AG04450 (cell line): ENCODE measurements at regions not wholly inside any gene's neighbourhood (a gene's known extent, or its start where the extent isn't known, plus 50 kb on each side); places are given as distances from the start of the nearest gene placed in this dataset.
"Not testable (repeated sequence)": the region's sequence is repeated elsewhere in the genome, so short reads cannot be mapped to it uniquely, and the experiment has no call there.

ENCODE experiments used
- CTCF ChIA-PET: fragments of 300-600, 350-600 bp; formaldehyde crosslinking; extraction: SDS; loops from one replicate; lab custom pipeline; 2022; ENCODE audit warnings: antibody characterized with exemption, inconsistent platforms; lab: Charles Lee
- POLR2A ChIA-PET: fragments of 350-600 bp; formaldehyde crosslinking; extraction: SDS; loops from one replicate; lab custom pipeline; 2021; ENCODE audit warnings: antibody characterized with exemption, inconsistent platforms; lab: Yijun Ruan, JAX
- DNase-seq: peaks from one replicate; pipeline ENCODE4 v3.0.0-alpha.2; 2011; ENCODE audit warnings: low read depth, low spot score
- H3K27ac ChIP-seq: one replicate; pipeline ENCODE4 v1.5.1; 2012; ENCODE audit warnings: low read depth, low read length, control low read depth
- H3K27me3 ChIP-seq: one replicate; pipeline ENCODE4 v1.6.0; 2012; ENCODE audit warnings: low read length; ENCODE audit not compliant: control insufficient read depth, insufficient read depth
- H3K4me3 ChIP-seq: 2 replicates; pipeline ENCODE4 v1.5.1; 2011; ENCODE audit warnings: mild to moderate bottlenecking, low read depth, low read length, control low read depth
- H3K9me3 ChIP-seq: 2 replicates; pipeline ENCODE4 v1.5.1; 2012; ENCODE audit warnings: low read length; ENCODE audit not compliant: control insufficient read depth, insufficient read depth
- TF ChIP-seq, protein P1 (sequence below): IDR thresholded peaks from 2 replicates; pipeline ENCODE4 v1.5.1; 2011; ENCODE audit warnings: low read depth, low read length, control low read depth, inconsistent platforms

DNA sequence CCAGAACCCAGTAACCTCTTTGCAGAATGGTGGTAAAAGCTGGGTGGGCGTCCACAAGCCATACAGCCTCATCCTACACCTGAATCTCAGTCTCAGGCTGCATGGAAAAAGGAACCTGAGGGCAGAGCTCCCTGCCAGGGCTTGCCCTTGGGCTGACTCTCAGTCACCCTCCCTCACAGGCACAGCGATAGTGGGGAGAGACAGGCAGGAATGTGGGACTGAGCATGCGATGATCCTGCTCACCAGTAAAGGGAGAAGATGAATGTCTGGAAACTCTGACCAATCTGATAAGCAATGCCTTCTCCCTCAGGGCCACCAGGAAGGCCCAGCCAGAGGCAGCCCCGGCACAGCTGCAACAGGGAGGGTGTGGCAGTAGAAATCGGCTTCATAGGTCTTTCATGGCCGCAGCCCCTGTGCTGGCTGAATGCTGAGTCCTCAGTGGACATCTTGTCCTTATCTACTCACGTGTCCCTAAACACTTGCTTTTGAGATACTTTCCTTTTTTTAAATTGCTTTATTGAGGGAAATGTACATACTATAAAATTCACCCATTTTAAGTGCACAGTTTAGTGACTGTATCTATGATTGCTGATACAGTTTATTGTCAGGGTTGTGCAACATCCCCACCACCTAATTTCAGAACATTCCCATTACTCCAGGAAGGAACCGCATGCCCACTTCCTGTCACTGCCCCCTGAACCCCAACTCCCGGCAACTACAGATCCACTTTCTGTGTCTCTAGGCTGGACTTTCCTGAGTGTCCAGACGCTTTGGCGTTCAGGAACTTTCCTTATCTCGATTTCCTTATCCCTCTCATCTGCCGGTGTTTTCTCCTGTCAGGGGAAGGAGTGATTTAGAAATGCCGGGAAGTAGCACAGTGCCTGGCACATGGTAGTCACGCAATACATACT is 258.1 kb downstream of the PCNX1 start:
- DNase-seq: no peak
- TF ChIP-seq, protein P1, sequence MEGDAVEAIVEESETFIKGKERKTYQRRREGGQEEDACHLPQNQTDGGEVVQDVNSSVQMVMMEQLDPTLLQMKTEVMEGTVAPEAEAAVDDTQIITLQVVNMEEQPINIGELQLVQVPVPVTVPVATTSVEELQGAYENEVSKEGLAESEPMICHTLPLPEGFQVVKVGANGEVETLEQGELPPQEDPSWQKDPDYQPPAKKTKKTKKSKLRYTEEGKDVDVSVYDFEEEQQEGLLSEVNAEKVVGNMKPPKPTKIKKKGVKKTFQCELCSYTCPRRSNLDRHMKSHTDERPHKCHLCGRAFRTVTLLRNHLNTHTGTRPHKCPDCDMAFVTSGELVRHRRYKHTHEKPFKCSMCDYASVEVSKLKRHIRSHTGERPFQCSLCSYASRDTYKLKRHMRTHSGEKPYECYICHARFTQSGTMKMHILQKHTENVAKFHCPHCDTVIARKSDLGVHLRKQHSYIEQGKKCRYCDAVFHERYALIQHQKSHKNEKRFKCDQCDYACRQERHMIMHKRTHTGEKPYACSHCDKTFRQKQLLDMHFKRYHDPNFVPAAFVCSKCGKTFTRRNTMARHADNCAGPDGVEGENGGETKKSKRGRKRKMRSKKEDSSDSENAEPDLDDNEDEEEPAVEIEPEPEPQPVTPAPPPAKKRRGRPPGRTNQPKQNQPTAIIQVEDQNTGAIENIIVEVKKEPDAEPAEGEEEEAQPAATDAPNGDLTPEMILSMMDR: no peak
- Histone ChIP-seq H3K27me3 (no peaks in the 10 kb centered on the region), H3K27ac (no peak overlapping the region), H3K4me3 (no peak overlapping the region), H3K9me3 (no peaks in the 10 kb centered on the region)
- POLR2A ChIA-PET: interaction anchor here (0.5 kb wide), 1 partner anchor 422 kb away, joined by 3 read pairs; no protein-coding TSS in a partner anchor
- CTCF ChIA-PET: interaction anchor here (0.5 to 1.7 kb wide), 5 partner anchors 10 to 690 kb away, joined by 3 to 10 read pairs (median 4); no protein-coding TSS in a partner anchor

DNA sequence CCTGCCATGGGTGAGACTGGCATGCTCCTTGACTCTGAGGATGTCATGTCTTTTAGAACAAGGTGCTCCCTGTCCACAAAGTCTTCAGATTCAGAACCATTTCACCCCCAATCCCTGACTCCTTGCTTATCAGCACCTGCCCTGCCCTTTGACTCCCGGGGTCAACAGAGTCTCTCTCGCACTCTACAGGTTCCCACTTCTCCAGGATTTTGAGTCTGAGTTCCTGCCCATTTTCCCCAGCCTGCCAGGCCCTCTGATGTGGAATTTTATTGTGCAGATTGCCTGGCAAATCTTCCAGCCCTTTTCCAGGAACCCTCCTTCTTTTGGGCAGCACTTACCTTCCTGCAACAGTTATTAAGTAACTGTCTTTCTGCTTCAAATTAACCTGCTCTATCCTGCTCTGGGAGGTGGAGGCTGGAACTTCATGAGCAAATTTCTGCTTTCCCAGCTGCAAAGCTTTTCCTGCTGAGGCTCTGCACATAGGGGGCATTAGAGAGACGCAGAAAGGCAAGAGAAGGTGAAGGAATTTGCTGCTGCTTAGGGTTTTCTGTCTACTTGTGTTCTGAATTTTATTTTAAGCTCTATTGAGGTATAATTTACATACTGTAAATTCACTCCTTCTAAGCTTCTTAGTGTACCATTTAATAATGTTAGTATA is 259.1 kb downstream of the PCNX1 start:
- CTCF ChIA-PET: interaction anchor here (0.6 to 2.2 kb wide), 39 partner anchors 8 to 689 kb away, joined by 3 to 18 read pairs (median 3); no protein-coding TSS in a partner anchor
- no peaks in the 10 kb centered on the region for H3K9me3 ChIP-seq
- TF ChIP-seq, protein P1: peak; percentile 76
- no peak overlapping the region for H3K4me3 ChIP-seq
- no peak overlapping the region for H3K27ac ChIP-seq
- POLR2A ChIA-PET: interaction anchor here (0.5 kb wide), 1 partner anchor 421 kb away, joined by 3 read pairs; no protein-coding TSS in a partner anchor
- DNase-seq: peak; percentile 21
- H3K27me3 ChIP-seq: no peaks in the 10 kb centered on the region

DNA sequence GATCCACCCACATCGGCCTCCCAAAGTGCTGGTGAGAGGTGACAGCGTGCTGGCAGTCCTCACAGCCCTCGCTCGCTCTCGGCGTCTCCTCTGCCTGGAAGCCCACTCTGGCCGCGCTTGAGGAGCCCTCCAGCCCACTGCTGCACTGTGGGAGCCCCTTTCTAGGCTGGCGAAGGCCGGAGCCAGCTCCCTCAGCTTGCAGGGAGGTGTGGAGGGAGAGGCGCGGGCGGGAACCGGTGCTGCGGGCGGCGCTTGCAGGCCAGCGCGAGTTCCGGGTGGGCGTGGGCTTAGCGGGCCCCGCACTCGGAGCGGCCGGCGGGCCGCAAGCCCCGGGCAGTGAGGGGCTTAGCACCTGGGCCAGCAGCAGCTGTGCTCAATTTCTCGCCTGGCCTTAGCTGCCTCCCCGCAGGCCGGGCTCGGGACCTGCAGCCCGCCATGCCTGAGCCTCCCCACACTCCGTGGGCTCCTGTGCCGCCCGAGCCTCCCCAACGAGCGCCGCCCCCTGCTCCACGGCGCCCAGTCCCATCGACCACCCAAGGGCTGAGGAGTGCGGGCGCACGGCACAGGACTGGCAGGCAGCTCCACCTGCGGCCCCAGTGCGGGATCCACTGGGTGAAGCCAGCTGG is 260.2 kb downstream of the PCNX1 start:
- POLR2A ChIA-PET: not testable (repeated sequence)
- CTCF ChIA-PET: interaction anchor here (0.6 to 2.2 kb wide), 7 partner anchors 13 to 688 kb away, joined by 3 to 18 read pairs (median 3); no protein-coding TSS in a partner anchor

DNA sequence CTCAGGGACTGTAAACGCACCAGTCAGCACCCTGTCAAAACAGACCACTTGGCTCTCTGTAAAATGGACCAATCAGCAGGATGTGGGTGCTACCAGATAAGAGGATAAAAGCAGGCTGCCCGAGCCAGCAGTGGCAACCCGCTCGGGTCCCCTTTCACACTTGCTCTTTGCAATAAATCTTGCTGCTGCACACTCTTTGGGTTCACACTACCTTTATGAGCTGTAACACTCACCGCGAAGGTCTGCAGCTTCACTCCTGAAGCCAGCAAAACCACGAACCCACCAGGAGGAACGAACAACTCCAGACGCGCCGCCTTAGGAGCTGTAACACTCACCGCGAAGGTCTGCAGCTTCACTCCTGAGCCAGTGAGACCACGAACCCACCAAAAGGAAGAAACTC is 260.9 kb downstream of the PCNX1 start:
- H3K27ac ChIP-seq, H3K9me3 ChIP-seq, H3K4me3 ChIP-seq, H3K27me3 ChIP-seq, DNase-seq: not testable (repeated sequence)
- ChIA-PET POLR2A (interaction anchor here (0.5 kb wide), 1 partner anchor 16 kb away, joined by 5 read pairs; no protein-coding TSS in a partner anchor), CTCF (interaction anchor here (1.1 to 2.2 kb wide), 2 partner anchors 26 to 585 kb away, joined by 3 to 6 read pairs; no protein-coding TSS in a partner anchor)

More for the DNA sequence above, 260.2 kb downstream of the PCNX1 start:
- H3K4me3 ChIP-seq, H3K27ac ChIP-seq, H3K9me3 ChIP-seq, DNase-seq, H3K27me3 ChIP-seq: not testable (repeated sequence)

DNA sequence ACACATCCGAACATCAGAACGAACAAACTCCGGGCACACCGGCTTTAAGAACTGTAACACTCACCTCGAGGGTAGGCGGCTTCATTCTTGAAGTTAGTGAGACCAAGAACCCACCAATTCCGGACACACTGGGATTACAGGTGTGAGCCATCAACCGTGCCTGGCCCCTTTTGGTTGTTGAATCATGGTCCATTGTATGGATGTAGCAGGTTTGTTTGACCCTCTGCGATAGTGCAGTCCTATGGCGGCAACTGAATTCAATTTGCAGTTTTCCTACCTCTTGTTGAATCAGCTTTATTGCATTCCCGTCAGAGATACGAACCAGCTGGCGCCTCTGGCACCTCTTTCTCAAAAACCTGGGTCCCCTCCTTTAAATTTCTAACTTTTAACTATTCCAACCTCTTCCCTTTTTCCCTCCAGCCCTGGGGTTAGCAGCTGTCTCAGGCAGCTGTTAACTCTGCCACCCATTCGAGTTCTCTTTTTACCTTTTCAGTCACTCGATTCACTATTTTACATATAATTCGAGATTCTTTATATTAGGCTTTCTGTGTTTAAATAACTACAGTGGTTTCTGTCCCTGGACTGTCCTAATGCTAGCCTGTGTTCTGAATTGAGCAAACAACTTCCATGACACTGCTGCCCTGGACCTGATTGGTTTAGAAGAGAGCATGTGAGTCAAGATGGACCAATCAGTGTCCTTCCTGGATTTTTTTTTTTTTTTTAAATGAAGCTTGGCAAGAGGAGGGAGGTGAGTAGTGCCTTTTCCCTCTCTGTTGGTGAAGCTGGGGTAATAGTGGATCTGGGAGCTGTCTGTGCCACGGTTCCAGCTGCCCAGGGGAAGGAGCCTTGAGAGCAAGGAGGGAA is 261.5 kb downstream of the PCNX1 start:
- ChIA-PET POLR2A (interaction anchor here (0.5 kb wide), 1 partner anchor 16 kb away, joined by 5 read pairs; no protein-coding TSS in a partner anchor), CTCF (interaction anchor here (1.1 kb wide), 1 partner anchor 27 kb away, joined by 3 read pairs; no protein-coding TSS in a partner anchor)
- no peak overlapping the region for H3K4me3 ChIP-seq

More for the DNA sequence above, 261.5 kb downstream of the PCNX1 start:
- no peaks in the 10 kb centered on the region for H3K9me3 ChIP-seq
- H3K27ac ChIP-seq: no peak overlapping the region
- H3K27me3 ChIP-seq: no peaks in the 10 kb centered on the region
- TF ChIP-seq, protein P1: no peak
- DNase-seq: no peak
